ENCODE measurements at regions not wholly inside any gene's neighbourhood (a gene's known extent, or its start where the extent isn't known, plus 50 kb on each side); places are given as distances from the start of the nearest gene placed in this dataset.

DNA sequence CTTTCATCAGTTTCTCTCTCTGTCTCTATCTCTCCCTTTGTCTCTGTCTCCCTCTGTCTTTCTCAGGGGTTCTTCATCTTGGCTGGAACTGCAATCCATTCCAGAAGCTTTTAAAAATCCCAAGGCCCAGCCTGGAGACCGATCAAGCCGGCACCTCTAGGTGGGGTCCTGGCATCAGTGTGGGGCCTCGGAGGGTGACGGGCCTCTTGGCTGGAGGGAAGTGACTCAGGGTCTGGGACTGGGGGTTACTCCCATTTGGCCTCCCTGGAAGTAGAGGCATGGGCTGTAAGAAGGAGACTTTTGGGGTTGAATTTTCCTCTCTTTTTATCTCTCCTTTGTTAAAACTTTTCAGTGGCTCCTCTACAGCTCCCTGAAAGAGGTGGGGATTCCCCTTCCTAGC lies 52.8 kb upstream of the OTOF start:
- intact Hi-C loops (cut with DNase I), result no loop called here
- H3K4me1 ChIP-seq, result no peaks in the 10 kb centered on the region
- no peaks in the 10 kb centered on the region for H3K9me3 ChIP-seq
- H3K36me3 ChIP-seq, result no peaks in the 10 kb centered on the region
- H3K27me3 ChIP-seq, result no peaks in the 10 kb centered on the region
- no peak overlapping the region for H3K4me3 ChIP-seq
- WGBS (ENCODE audit: insufficient coverage, low coverage, low lambda C conversion rate, missing lambda C conversion rate), result 77% methylated on average over 4 of the region's 4 CpGs
- H3K27ac ChIP-seq, result no peak overlapping the region
- TF ChIP-seq, protein P1, sequence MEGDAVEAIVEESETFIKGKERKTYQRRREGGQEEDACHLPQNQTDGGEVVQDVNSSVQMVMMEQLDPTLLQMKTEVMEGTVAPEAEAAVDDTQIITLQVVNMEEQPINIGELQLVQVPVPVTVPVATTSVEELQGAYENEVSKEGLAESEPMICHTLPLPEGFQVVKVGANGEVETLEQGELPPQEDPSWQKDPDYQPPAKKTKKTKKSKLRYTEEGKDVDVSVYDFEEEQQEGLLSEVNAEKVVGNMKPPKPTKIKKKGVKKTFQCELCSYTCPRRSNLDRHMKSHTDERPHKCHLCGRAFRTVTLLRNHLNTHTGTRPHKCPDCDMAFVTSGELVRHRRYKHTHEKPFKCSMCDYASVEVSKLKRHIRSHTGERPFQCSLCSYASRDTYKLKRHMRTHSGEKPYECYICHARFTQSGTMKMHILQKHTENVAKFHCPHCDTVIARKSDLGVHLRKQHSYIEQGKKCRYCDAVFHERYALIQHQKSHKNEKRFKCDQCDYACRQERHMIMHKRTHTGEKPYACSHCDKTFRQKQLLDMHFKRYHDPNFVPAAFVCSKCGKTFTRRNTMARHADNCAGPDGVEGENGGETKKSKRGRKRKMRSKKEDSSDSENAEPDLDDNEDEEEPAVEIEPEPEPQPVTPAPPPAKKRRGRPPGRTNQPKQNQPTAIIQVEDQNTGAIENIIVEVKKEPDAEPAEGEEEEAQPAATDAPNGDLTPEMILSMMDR (IDR thresholded peaks at IDR 0.05), result no peak
- no peak for TF ChIP-seq POLR2A (IDR thresholded peaks at IDR 0.05)
- ATAC-seq (no peak), DNase-seq (no peak)

DNA sequence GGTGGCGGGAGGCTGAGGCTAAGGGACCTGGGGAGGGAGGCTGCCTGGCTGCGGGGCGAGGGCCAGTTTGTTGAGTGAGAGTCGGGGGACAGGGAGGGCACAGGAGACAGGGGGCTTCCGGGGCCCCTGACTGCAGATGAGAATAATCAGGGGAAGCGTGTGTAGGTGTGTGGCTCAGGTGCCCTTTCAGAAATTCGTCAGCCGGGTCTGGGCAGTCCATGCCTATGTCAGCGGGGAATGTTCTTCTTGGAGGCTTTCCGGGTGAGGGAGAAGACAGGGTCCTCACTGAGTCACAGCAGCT lies 52.3 kb upstream of the OTOF start:
- Histone ChIP-seq H3K4me1 (no peaks in the 10 kb centered on the region), H3K9me3 (no peaks in the 10 kb centered on the region), H3K4me3 (no peak overlapping the region), H3K27me3 (no peaks in the 10 kb centered on the region), H3K36me3 (no peaks in the 10 kb centered on the region), H3K27ac (no peak overlapping the region)
- ATAC-seq (no peak), DNase-seq (peak in 1 of 3 donors; percentile 30)
- WGBS (ENCODE audit: insufficient coverage, low coverage, low lambda C conversion rate, missing lambda C conversion rate), result 100% methylated on average over 1 of the region's 10 CpGs
- intact Hi-C loops (cut with DNase I), result no loop called here
- no peak for TF ChIP-seq POLR2A (IDR thresholded peaks at IDR 0.05)
- TF ChIP-seq, protein P1 (IDR thresholded peaks at IDR 0.05), result no peak

DNA sequence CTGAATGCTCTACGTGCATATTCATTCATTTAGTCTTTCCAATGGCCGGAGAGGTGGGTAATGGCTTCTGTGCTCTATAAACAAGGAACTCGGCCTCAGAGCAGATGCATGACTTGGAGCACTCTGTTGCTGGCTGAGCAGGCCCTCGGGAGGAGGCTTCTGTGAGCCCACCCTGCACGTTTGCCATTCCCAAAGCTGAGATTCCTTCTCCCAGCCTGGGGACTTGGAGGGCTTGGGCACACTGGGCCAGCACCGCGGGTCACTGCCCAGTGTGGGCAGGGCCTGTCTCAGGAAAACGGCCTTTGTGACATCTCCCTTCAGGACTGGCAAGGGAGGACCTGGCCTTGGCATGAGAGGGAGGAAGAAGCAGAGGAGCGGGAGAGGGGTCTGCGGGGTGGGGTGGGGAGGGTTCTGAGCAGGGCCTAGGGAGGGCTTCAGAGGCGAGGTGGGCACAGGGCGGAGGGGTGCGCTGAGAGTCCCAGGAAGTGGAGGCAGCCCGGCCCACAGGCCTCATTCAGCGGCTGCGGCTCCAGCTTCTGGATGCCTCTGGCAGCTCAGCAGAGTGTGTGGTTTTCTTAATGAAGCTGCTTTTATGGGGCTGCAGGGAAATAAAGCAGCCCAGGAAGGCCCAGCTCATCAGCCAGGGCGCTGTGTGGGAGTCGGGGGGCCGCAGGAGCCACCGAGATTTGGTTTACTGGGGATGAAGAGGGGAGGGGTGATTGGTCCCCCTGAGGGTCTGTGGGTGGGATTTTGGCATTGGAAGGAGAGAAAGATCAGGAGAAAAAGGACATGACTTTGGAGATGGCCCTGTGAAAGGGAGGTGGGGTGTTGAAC lies 51.7 kb upstream of the OTOF start:
- no peak for ATAC-seq
- WGBS (ENCODE audit: insufficient coverage, low coverage, low lambda C conversion rate, missing lambda C conversion rate), result 81% methylated on average over 14 of the region's 20 CpGs
- Histone ChIP-seq H3K27me3 (no peaks in the 10 kb centered on the region), H3K4me3 (no peak overlapping the region), H3K4me1 (no peaks in the 10 kb centered on the region), H3K9me3 (no peaks in the 10 kb centered on the region), H3K36me3 (no peaks in the 10 kb centered on the region), H3K27ac (no peak overlapping the region)
- TF ChIP-seq, protein P1 (IDR thresholded peaks at IDR 0.05), result no peak
- TF ChIP-seq POLR2A (IDR thresholded peaks at IDR 0.05), result no peak
- DNase-seq, result peak in 1 of 3 donors; percentile 28
- intact Hi-C loops (cut with DNase I), result no loop called here

DNA sequence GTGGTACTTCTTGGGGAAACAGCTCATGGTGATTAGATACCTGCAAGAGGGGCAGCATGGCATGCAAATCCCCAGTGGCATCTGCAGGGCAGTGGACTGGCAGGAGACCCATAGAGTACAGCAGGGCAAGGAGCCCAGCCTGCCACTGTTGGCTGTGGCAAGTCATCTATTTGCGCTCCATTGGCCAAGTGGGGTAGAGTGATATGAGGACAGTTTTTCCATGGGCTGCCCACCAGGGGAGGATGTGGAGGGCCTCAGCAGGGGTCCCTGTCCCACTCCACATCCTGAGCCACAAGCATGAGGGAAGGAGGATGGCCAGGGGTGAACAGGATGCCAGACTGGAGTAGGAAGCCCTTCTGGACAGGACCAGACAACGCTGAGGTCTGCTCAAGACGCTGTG lies 50.9 kb upstream of the OTOF start:
- no peak overlapping the region for H3K4me3 ChIP-seq
- intact Hi-C loops (cut with DNase I), result no loop called here
- no peak overlapping the region for H3K27ac ChIP-seq
- DNase-seq, result peak in 1 of 3 donors; percentile 20
- TF ChIP-seq, protein P1 (IDR thresholded peaks at IDR 0.05), result no peak
- TF ChIP-seq POLR2A (IDR thresholded peaks at IDR 0.05), result no peak
- H3K27me3 ChIP-seq, result no peaks in the 10 kb centered on the region
- no peaks in the 10 kb centered on the region for H3K36me3 ChIP-seq
- ATAC-seq, result no peak
- H3K4me1 ChIP-seq, result no peaks in the 10 kb centered on the region
- WGBS (ENCODE audit: insufficient coverage, low coverage, low lambda C conversion rate, missing lambda C conversion rate), result 100% methylated on average over 2 of the region's 3 CpGs
- H3K9me3 ChIP-seq, result no peaks in the 10 kb centered on the region

All from right lobe of liver (tissue), 6 donors.